ENCODE measurements at regions not wholly inside any gene's neighbourhood (a gene's known extent, or its start where the extent isn't known, plus 50 kb on each side); places are given as distances from the start of the nearest gene placed in this dataset.

- Histone ChIP-seq H3K4me1 (no peaks in the 10 kb centered on the region), H3K36me3 (no peaks in the 10 kb centered on the region), H3K27me3 (no peaks in the 10 kb centered on the region), H3K27ac (replicated peaks in 1 of 4) (no peak overlapping the region), H3K9me3 (no peaks in the 10 kb centered on the region), H3K4me3 (no peak overlapping the region)
- no peak for TF ChIP-seq EP300 (IDR thresholded peaks at IDR 0.05)
- no peak for TF ChIP-seq POLR2AphosphoS5 (IDR thresholded peaks at IDR 0.05)
- no peak for TF ChIP-seq CTCF (IDR thresholded peaks at IDR 0.05)
- no peak for TF ChIP-seq POLR2A (IDR thresholded peaks at IDR 0.05; ENCODE audit: low read depth)
- 83% methylated on average over 1 of the region's 1 CpG for WGBS
- DNase-seq (ENCODE audit: extremely low spot score) = no peak
- intact Hi-C loops (cut with DNase I) = loop anchor here (10.0 kb wide), 1 partner anchor 133 kb away; no protein-coding TSS in a partner anchor
Observed at GRCh38 chr5:86881493-86882090, 263.9 kb downstream of the COX7C start.

- Histone ChIP-seq H3K27me3 (no peaks in the 10 kb centered on the region), H3K4me3 (no peak overlapping the region), H3K4me1 (no peaks in the 10 kb centered on the region), H3K9me3 (no peaks in the 10 kb centered on the region), H3K27ac (replicated peaks in 1 of 4) (no peak overlapping the region), H3K36me3 (no peaks in the 10 kb centered on the region)
- intact Hi-C loops (cut with DNase I) = loop anchor here (10.0 kb wide), 1 partner anchor 130 kb away; no protein-coding TSS in a partner anchor
- TF ChIP-seq EP300 (IDR thresholded peaks at IDR 0.05) (no peak), POLR2A (IDR thresholded peaks at IDR 0.05; ENCODE audit: low read depth) (no peak), POLR2AphosphoS5 (IDR thresholded peaks at IDR 0.05) (no peak), CTCF (IDR thresholded peaks at IDR 0.05) (no peak)
- 94% methylated on average over 16 of the region's 16 CpGs for WGBS
- DNase-seq (ENCODE audit: extremely low spot score) = no peak
Observed at GRCh38 chr5:86884608-86885007, 266.9 kb downstream of the COX7C start.

- 92% methylated on average over 2 of the region's 2 CpGs for WGBS
- Histone ChIP-seq H3K36me3 (no peaks in the 10 kb centered on the region), H3K9me3 (no peaks in the 10 kb centered on the region), H3K4me1 (no peaks in the 10 kb centered on the region), H3K4me3 (no peak overlapping the region), H3K27ac (replicated peaks in 1 of 4) (no peak overlapping the region), H3K27me3 (no peaks in the 10 kb centered on the region)
- TF ChIP-seq CTCF (IDR thresholded peaks at IDR 0.05) = no peak
- TF ChIP-seq EP300 (IDR thresholded peaks at IDR 0.05) = no peak
- no peak for TF ChIP-seq POLR2A (IDR thresholded peaks at IDR 0.05; ENCODE audit: low read depth)
- no peak for TF ChIP-seq POLR2AphosphoS5 (IDR thresholded peaks at IDR 0.05)
- no peak for DNase-seq (ENCODE audit: extremely low spot score)
- intact Hi-C loops (cut with DNase I) = loop anchor here (10.0 kb wide), 1 partner anchor 130 kb away; no protein-coding TSS in a partner anchor
Observed at GRCh38 chr5:86885011-86885410, 267.3 kb downstream of the COX7C start.

- Histone ChIP-seq H3K36me3 (no peaks in the 10 kb centered on the region), H3K4me1 (no peaks in the 10 kb centered on the region), H3K27me3 (no peaks in the 10 kb centered on the region), H3K9me3 (no peaks in the 10 kb centered on the region), H3K27ac (replicated peaks in 1 of 4) (no peak overlapping the region), H3K4me3 (no peak overlapping the region)
- DNase-seq (ENCODE audit: extremely low spot score) = no peak
- TF ChIP-seq POLR2A (IDR thresholded peaks at IDR 0.05; ENCODE audit: low read depth) (no peak), CTCF (IDR thresholded peaks at IDR 0.05) (no peak), POLR2AphosphoS5 (IDR thresholded peaks at IDR 0.05) (no peak), EP300 (IDR thresholded peaks at IDR 0.05) (no peak)
- whole genome bisulfite sequencing = 42% methylated on average over 5 of the region's 5 CpGs
- intact Hi-C loops (cut with DNase I) = loop anchor here (10.0 kb wide), 1 partner anchor 129 kb away; no protein-coding TSS in a partner anchor
Observed at GRCh38 chr5:86885489-86886230, 267.9 kb downstream of the COX7C start.

Data from esophagus muscularis mucosa (tissue), 4 donors.